ENCODE measurements at regions not wholly inside any gene's neighbourhood (a gene's known extent, or its start where the extent isn't known, plus 50 kb on each side); places are given as distances from the start of the nearest gene placed in this dataset.
A peak's percentile ranks its signal among the peaks of the same experiment; 100 is the strongest.
"Not testable (repeated sequence)": the region's sequence is repeated elsewhere in the genome, so short reads cannot be mapped to it uniquely, and the experiment has no call there.

DNA sequence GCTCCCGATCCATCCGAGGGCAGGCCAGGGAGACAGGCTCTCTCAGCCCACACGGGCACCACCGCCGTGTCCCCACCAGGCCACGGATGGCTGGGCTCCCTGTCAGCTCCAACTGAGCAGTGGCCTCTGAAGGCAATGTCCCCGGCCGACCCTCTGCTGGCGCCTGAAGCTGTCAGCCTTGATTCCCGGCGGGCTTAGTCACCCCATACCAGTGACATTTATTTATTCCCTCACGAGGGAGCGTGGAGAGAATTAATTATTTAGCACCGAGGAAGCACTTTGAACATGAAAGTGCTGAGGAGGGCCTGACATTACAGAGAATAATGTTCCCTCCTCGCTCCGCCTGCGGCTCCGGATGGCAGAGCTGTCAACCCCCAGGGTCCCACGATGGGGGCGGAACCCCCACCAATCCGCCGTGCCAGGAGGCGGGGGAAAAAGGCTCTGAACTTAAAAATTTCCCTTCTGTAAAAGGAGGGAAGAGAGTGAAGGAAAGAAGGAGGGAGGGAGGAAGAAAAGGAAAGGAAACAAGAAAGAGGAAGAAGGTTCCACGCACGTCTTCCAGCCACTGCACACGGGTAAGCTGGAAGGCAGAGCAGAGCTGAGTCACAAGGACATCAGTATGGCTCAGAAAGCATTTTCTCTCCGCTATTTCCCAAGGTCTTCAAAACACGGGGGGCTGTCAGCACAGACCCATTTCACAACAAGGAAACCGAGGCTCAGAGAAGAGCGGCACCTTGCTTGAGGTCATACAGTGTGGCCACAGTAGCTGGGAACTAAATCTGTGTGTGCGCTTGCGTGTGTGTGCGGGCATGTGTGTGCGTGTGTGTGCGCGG lies 108.7 kb upstream of the NCOR2 start:
- Histone ChIP-seq H3K9me2 (replicated peaks; ENCODE audit: control insufficient read depth, low read length) (no peaks in the 10 kb centered on the region), H3K36me3 (ENCODE audit: control insufficient read depth, low read length) (no peaks in the 10 kb centered on the region), H3K4me1 (ENCODE audit: control insufficient read depth, low read length) (no peaks in the 10 kb centered on the region), H4K20me1 (ENCODE audit: control insufficient read depth, insufficient read depth, low read depth, low read length) (no peaks in the 10 kb centered on the region), H3K27me3 (ENCODE audit: control insufficient read depth, low read length) (no peaks in the 10 kb centered on the region), H3F3A (ENCODE audit: control insufficient read depth, insufficient read depth) (no peaks in the 10 kb centered on the region), H3K79me2 (ENCODE audit: control insufficient read depth, low read length) (no peaks in the 10 kb centered on the region), H3K4me2 (ENCODE audit: low read length) (no peak overlapping the region), H3K27ac (ENCODE audit: low read depth, low read length) (no peak overlapping the region), H3K9me3 (ENCODE audit: control insufficient read depth, insufficient read depth, low read length) (no peaks in the 10 kb centered on the region), H3K4me3 (ENCODE audit: low read length) (no peak overlapping the region)
- TF ChIP-seq EZH2phosphoT487 (IDR thresholded peaks at IDR 0.05; ENCODE audit: borderline replicate concordance, low read length): no peak

DNA sequence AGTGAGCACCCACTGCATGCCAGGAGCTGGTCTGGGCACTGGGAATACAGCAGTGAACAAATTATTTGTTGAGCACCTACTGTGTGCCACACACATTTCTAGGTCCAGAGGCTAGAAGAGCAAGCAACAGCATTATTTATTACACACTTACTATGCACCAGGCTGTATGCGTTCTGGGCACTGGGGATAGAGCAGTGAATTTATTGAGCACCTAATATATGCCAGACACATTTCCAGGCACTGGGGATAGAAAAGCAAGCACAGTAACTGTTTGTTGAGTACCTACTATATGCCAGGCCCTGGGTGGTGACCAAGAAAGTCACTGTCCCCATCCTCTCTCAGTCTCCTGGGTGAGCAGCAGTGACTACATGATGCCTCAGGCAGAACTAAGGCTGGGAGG lies 107.5 kb upstream of the NCOR2 start:
- Histone ChIP-seq H3K79me2 (ENCODE audit: control insufficient read depth, low read length) (no peaks in the 10 kb centered on the region), H3K4me1 (ENCODE audit: control insufficient read depth, low read length) (no peaks in the 10 kb centered on the region), H3K36me3 (ENCODE audit: control insufficient read depth, low read length) (no peaks in the 10 kb centered on the region), H3K4me3 (ENCODE audit: low read length) (no peak overlapping the region), H3F3A (ENCODE audit: control insufficient read depth, insufficient read depth) (no peaks in the 10 kb centered on the region), H3K4me2 (ENCODE audit: low read length) (no peak overlapping the region), H3K27me3 (ENCODE audit: control insufficient read depth, low read length) (no peaks in the 10 kb centered on the region), H3K9me3 (ENCODE audit: control insufficient read depth, insufficient read depth, low read length) (no peaks in the 10 kb centered on the region), H3K27ac (ENCODE audit: low read depth, low read length) (no peak overlapping the region), H3K9me2 (replicated peaks; ENCODE audit: control insufficient read depth, low read length) (no peaks in the 10 kb centered on the region), H4K20me1 (ENCODE audit: control insufficient read depth, insufficient read depth, low read depth, low read length) (no peaks in the 10 kb centered on the region)
- no peak for TF ChIP-seq EZH2phosphoT487 (IDR thresholded peaks at IDR 0.05; ENCODE audit: borderline replicate concordance, low read length)
- TF ChIP-seq, protein P1, sequence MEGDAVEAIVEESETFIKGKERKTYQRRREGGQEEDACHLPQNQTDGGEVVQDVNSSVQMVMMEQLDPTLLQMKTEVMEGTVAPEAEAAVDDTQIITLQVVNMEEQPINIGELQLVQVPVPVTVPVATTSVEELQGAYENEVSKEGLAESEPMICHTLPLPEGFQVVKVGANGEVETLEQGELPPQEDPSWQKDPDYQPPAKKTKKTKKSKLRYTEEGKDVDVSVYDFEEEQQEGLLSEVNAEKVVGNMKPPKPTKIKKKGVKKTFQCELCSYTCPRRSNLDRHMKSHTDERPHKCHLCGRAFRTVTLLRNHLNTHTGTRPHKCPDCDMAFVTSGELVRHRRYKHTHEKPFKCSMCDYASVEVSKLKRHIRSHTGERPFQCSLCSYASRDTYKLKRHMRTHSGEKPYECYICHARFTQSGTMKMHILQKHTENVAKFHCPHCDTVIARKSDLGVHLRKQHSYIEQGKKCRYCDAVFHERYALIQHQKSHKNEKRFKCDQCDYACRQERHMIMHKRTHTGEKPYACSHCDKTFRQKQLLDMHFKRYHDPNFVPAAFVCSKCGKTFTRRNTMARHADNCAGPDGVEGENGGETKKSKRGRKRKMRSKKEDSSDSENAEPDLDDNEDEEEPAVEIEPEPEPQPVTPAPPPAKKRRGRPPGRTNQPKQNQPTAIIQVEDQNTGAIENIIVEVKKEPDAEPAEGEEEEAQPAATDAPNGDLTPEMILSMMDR (IDR thresholded peaks at IDR 0.05; ENCODE audit: low read depth, low read length, poor library complexity, severe bottlenecking): no peak

DNA sequence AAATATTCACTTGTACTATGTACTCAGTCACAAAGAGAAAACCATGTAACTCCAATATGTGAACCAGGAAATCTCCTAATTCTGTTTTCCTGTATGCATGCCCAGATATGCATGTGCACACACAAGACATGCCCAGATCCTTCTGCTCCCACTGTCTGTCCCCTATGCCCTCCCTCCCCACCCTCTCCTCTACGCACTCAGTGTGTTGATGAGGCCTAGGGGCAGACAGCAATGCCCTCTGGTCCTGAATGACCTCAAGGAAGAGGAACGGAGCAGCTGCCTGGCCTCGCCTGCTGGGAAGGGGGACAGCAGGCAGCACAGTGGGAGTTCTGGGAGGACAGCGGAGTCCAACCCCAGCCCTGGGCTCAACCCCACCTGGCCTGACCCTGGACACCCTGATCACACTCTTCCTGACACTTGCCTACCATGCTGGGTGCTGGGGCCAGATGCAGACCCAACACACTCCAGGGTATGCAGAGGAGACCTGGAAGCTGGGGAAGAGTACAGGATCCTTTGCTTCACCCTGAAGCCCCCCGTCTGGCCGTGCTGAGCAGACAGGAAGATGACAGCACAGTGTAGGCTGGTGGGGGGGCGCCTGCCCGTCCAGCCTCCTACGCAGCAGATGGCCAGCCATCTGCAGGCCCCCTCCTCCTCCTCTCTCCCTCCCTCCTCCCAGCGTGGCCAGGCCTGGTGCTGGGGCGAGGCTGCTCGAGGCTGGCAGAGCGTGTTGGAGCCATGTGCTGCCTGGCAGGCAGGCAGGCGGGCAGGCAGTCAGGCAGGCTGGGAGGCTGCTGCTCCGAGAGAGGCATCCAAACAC lies 106.6 kb upstream of the NCOR2 start:
- Histone ChIP-seq H3K4me2 (ENCODE audit: low read length) (no peak overlapping the region), H3K4me3 (ENCODE audit: low read length) (no peak overlapping the region), H3K9me2 (replicated peaks; ENCODE audit: control insufficient read depth, low read length) (no peaks in the 10 kb centered on the region), H3K27ac (ENCODE audit: low read depth, low read length) (no peak overlapping the region), H3K79me2 (ENCODE audit: control insufficient read depth, low read length) (no peaks in the 10 kb centered on the region), H3F3A (ENCODE audit: control insufficient read depth, insufficient read depth) (no peaks in the 10 kb centered on the region), H3K27me3 (ENCODE audit: control insufficient read depth, low read length) (no peaks in the 10 kb centered on the region), H4K20me1 (ENCODE audit: control insufficient read depth, insufficient read depth, low read depth, low read length) (no peaks in the 10 kb centered on the region), H3K9me3 (ENCODE audit: control insufficient read depth, insufficient read depth, low read length) (no peaks in the 10 kb centered on the region), H3K4me1 (ENCODE audit: control insufficient read depth, low read length) (peaks cover 5% of the 10 kb centered on the region; the same call in 1 of the 2 replicates), H3K36me3 (ENCODE audit: control insufficient read depth, low read length) (no peaks in the 10 kb centered on the region)
- TF ChIP-seq EZH2phosphoT487 (IDR thresholded peaks at IDR 0.05; ENCODE audit: borderline replicate concordance, low read length): no peak
- TF ChIP-seq, protein P1 (IDR thresholded peaks at IDR 0.05; ENCODE audit: low read depth, low read length, poor library complexity, severe bottlenecking): no peak

DNA sequence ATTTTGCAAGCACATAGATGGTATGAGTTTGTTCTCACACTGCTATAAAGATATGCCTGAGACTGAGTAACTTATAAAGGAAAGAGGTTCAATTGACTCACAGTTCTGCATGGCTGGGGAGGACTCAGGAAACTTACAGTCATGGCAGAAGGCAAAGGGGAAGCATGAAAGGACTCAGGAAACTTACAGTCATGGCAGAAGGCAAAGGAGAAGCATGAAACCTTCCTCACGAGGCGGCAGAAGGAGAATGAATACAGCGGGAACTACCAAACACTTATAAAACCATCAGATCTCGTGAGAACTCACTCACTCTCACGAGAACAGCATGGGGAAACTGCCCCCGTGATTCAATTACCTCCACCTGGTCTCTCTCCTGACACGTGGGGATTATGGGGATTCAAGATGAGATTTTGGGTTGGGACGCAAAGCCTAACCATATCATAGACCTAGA lies 101.9 kb upstream of the NCOR2 start:
- H3K4me3 ChIP-seq (ENCODE audit: low read length); H3K9me2 ChIP-seq (replicated peaks; ENCODE audit: control insufficient read depth, low read length); H3K9me3 ChIP-seq (ENCODE audit: control insufficient read depth, insufficient read depth, low read length); H3K79me2 ChIP-seq (ENCODE audit: control insufficient read depth, low read length); H3K36me3 ChIP-seq (ENCODE audit: control insufficient read depth, low read length); H3F3A ChIP-seq (ENCODE audit: control insufficient read depth, insufficient read depth); H3K27me3 ChIP-seq (ENCODE audit: control insufficient read depth, low read length); H3K27ac ChIP-seq (ENCODE audit: low read depth, low read length); H3K4me1 ChIP-seq (ENCODE audit: control insufficient read depth, low read length); H4K20me1 ChIP-seq (ENCODE audit: control insufficient read depth, insufficient read depth, low read depth, low read length): not testable (repeated sequence)
- H3K4me2 ChIP-seq (ENCODE audit: low read length): peak overlapping the region; percentile 15

Measured in DOHH2 (cell line).